Kidney (tissue), 13 donors: ENCODE measurements at regions not wholly inside any gene's neighbourhood (a gene's known extent, or its start where the extent isn't known, plus 50 kb on each side); places are given as distances from the start of the nearest gene placed in this dataset.

Source experiments
- DNase-seq, 5 donors: peaks; one replicate each; pipeline ENCODE4 v3.0.0-alpha.2; 2013 to 2020
- FAIRE-seq: peaks from 2 replicates; lab custom pipeline; 2012; peaks lifted over from hg19 to GRCh38; lab: Jason Lieb, UNC
- H3K27ac ChIP-seq, 2 donors: one replicate each; pipeline ENCODE4 v1.7.0; 2013; ENCODE audit warnings: low read depth in 2 of 2, low read length in 2 of 2, inconsistent platforms in 1 of 2
- H3K27me3 ChIP-seq: one replicate; pipeline ENCODE4 v1.7.1; 2013; ENCODE audit warnings: low read length, inconsistent platforms; ENCODE audit not compliant: control insufficient read depth, insufficient read depth
- H3K36me3 ChIP-seq, 3 donors: one replicate each; pipeline versions ENCODE4 v1.7.0 to v1.7.1; 2013; ENCODE audit warnings: low read length in 3 of 3, control low read depth in 1 of 3, inconsistent platforms in 1 of 3; ENCODE audit not compliant: insufficient read depth in 3 of 3, control insufficient read depth in 2 of 3
- H3K4me1 ChIP-seq, 3 donors: one replicate each; pipeline versions ENCODE4 v1.7.0 to v1.7.1; 2013; ENCODE audit warnings: low read length in 3 of 3, inconsistent platforms in 1 of 3, low read depth in 1 of 3; ENCODE audit not compliant: control insufficient read depth in 2 of 3, insufficient read depth in 2 of 3
- H3K4me3 ChIP-seq, 3 donors: one replicate each; pipeline versions ENCODE4 v1.7.0 to v1.8.1; 2013; ENCODE audit warnings: low read length in 3 of 3, control low read depth in 1 of 3, inconsistent platforms in 1 of 3
- H3K9ac ChIP-seq, 3 donors: one replicate each; pipeline versions ENCODE4 v1.7.0 to v1.7.1; 2013; ENCODE audit warnings: low read length in 3 of 3, control low read depth in 1 of 3, inconsistent platforms in 1 of 3
- H3K9me3 ChIP-seq, 3 donors: one replicate each; pipeline versions ENCODE4 v1.7.0 to v1.7.1; 2013; ENCODE audit warnings: low read length in 3 of 3, control low read depth in 1 of 3, inconsistent platforms in 1 of 3; ENCODE audit not compliant: control insufficient read depth in 2 of 3, insufficient read depth in 1 of 3
- intact Hi-C: fragments of 100-400 bp; cut with DNase I; formaldehyde crosslinking; loops from one replicate; pipeline ENCODE4 v1.11.1; 2022
- TF ChIP-seq, protein P1 (sequence below): IDR thresholded peaks from 3 replicates; pipeline ENCODE4 v1.5.1; 2012; ENCODE audit warnings: mild to moderate bottlenecking, moderate library complexity, borderline replicate concordance; ENCODE audit not compliant: insufficient read depth; ENCODE audit errors: extremely low read depth
- donor health status: control.
- donor health status: control.
- donor health status: control.
- donor health status: control.
- donor health status: control.
- donor health status: DM: yes; HTN: yes; CAD: no.
- donor health status: Normal renal cell carcinoma (clear cell type).

DNA sequence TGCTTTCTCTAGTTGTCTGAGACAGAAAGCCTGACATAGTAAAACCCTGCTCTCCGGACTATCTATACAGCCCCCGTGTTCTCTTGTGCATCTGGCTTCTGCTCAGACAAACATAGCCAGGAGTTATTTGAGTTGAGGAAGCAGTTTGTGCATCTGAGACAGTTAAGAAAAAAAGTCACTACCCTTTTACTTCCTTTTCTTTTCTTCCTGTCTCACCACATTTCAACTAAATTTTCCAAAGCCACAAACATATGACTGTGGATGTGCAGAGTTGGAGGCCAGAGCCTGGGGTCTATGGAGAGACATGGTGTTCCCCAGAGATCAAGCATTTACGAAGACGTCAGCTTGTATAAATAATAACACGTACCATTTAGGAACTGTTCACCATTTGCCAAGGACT, 158.5 kb upstream of the FGGY start:
- peaks cover 4 to 9% (median 7%) of the 10 kb centered on the region in 3 donors for H3K4me1 ChIP-seq
- no peaks in the 10 kb centered on the region for H3K36me3 ChIP-seq
- TF ChIP-seq, protein P1, sequence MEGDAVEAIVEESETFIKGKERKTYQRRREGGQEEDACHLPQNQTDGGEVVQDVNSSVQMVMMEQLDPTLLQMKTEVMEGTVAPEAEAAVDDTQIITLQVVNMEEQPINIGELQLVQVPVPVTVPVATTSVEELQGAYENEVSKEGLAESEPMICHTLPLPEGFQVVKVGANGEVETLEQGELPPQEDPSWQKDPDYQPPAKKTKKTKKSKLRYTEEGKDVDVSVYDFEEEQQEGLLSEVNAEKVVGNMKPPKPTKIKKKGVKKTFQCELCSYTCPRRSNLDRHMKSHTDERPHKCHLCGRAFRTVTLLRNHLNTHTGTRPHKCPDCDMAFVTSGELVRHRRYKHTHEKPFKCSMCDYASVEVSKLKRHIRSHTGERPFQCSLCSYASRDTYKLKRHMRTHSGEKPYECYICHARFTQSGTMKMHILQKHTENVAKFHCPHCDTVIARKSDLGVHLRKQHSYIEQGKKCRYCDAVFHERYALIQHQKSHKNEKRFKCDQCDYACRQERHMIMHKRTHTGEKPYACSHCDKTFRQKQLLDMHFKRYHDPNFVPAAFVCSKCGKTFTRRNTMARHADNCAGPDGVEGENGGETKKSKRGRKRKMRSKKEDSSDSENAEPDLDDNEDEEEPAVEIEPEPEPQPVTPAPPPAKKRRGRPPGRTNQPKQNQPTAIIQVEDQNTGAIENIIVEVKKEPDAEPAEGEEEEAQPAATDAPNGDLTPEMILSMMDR = no peak
- H3K9ac ChIP-seq = no peak overlapping the region
- H3K27me3 ChIP-seq = no peaks in the 10 kb centered on the region
- DNase-seq (peak in 1 of 5 donors; percentile 56), FAIRE-seq (no peak)
- no peak overlapping the region for H3K4me3 ChIP-seq
- no peaks in the 10 kb centered on the region for H3K9me3 ChIP-seq
- intact Hi-C loops = no loop called here
- no peak overlapping the region for H3K27ac ChIP-seq

DNA sequence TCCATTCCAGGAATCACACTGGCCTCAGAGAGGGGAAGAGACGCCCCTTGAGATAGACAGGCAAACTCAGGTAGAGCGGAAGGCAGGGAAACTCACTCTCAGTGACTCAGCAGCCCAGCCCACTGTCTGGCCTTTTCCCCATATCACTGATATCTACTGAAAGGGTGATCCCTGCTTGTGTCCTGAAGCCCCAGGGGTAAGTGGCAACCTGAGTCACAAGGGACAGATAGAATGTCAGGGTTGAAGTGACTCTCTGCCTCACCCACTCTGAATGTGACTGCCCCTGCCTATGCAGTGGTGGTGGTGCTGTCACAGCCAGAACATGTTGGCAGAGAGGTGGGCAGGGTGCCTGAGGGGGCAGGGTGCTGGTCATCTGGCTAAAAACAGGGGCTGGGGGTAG, 157.5 kb upstream of the FGGY start:
- intact Hi-C loops = no loop called here
- Histone ChIP-seq H3K9ac (no peak overlapping the region), H3K27ac (no peak overlapping the region), H3K9me3 (no peaks in the 10 kb centered on the region), H3K27me3 (no peaks in the 10 kb centered on the region), H3K36me3 (no peaks in the 10 kb centered on the region), H3K4me3 (no peak overlapping the region), H3K4me1 (peaks cover 6 to 13% (median 10%) of the 10 kb centered on the region in 3 donors)
- FAIRE-seq (no peak), DNase-seq (peak in 1 of 5 donors; percentile 61)
- TF ChIP-seq, protein P1 = no peak

DNA sequence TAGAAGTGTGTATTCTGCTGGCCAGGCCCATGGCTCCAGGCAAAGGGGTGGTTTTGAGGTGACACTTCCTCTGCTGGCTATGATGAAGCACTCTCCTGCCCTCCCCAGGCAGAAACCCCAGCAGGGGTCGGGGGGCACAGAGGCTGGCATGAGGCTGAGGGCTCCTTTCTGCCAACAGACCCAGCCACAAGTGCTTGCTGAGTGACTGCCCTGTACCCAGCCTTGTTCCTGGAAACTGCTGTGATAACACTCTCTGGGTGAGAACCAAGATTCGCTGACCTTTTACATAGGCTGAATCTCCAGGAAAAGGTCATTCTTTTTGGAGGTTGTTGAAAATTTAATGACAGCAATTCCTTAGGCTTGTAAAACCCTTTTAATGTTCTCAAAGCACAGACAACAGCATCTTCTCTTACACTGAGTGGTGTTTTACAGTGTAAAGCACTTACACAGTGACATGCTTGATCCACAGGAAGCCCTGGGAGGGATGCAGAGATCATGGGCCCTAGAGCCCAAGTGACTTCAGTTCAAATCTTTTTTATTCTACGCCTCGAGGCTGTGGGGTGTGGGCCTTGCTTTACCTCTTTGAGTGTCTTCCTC, 155.5 kb upstream of the FGGY start:
- Histone ChIP-seq H3K9ac (no peak overlapping the region), H3K9me3 (no peaks in the 10 kb centered on the region), H3K27ac (no peak overlapping the region), H3K27me3 (no peaks in the 10 kb centered on the region), H3K36me3 (no peaks in the 10 kb centered on the region), H3K4me1 (peaks cover 8 to 13% (median 10%) of the 10 kb centered on the region in 3 donors), H3K4me3 (no peak overlapping the region)
- intact Hi-C loops = no loop called here
- DNase-seq (peak in 1 of 5 donors; percentile 48), FAIRE-seq (no peak)
- TF ChIP-seq, protein P1 = no peak
